ENCODE measurements at regions not wholly inside any gene's neighbourhood (a gene's known extent, or its start where the extent isn't known, plus 50 kb on each side); places are given as distances from the start of the nearest gene placed in this dataset.
"Not testable (repeated sequence)": the region's sequence is repeated elsewhere in the genome, so short reads cannot be mapped to it uniquely, and the experiment has no call there.

DNA sequence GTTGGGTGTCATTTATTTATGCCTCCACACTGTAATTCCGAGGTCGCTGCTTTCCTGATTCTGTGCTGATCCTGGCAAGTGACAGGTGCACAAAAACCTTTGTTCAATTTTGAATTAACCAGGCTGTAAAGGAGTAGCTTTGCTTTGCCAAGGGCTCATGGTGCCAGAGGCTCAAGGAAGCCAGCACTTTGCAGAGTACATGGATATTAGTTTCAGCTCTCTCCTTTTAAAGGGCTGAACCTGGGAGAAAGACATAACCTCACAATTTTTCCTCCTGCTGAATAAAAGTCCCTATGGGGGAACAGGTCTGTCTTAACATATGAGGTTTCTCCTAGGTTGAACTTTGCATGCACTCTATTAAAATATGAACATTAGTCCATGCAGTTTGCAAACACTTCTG, 227.6 kb upstream of the WSB1 start:
- DNase-seq = no peak

DNA sequence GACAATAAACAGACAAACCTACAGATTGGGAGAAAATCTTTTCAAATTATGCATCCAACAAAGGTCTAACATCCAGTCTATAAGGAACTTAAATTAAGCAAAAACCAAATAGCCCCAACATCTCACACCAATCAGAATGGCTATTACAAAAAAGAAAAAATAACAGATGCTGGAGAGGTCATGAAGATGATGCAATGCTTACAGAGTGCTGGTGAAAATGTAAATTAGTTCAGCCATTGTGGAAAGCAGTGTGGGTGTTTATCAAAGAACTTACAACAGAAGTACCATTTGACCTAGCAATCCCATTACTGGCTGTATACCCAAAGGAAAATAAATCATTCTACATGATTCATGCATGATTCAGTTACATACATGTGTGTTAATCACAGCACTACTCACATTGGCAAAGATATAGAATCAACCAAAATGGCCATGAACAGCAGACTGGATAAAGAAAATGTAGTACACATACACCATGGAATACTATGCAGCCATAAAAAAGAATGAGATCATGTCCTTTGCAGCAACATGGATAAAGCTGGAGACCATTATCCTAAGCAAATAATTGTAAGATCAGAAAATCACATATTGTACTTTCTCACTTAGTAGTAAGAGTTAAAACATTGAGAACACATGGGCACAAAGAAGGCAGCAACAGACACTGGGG, 223.9 kb upstream of the WSB1 start:
- no peak for DNase-seq

DNA sequence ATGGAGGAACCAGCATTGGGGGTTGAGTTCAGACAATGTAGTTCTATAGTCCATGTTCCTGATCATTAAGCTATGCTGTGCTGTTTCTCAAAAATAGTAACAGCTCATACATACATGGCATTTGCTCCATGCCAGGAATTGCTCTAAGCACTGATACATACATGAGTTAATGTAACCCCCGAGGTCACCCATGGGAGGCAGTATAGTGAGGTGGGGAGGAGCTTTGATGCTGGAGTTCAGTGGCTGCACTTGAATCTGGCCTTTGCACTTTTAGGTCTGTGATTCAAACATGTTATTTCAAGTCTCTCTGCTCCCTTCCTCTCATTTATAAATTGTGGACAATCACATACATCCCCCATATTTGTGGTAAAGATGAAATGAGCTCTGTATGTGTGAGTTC, 223.1 kb upstream of the WSB1 start:
- DNase-seq = no peak

- no peak for DNase-seq
Measured at GRCh38 chr17:27072885-27073284, 221.0 kb upstream of the WSB1 start.

DNA sequence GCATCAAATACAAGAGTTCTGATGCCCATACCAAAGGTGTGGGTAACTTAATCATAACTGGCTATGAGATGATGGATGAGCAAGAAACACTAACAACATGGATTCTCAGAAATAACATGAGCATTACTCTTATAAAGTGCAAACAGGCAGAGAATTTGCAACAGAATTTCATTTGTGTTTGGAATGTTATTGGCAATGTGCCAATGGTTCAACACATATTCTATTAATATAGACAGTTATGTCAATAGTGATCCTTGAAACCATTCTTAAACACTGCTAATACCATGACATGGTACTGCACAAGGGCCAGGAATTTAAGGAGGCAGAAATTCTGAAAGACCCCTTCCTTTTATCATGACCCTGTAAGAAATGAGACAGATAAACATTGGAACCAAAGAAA, 217.1 kb upstream of the WSB1 start:
- DNase-seq = no peak

GRCh38 chr17:27078296-27078695, 215.6 kb upstream of the WSB1 start:
- DNase-seq = no peak

GRCh38 chr17:27079660-27080059, 214.3 kb upstream of the WSB1 start:
- no peak for DNase-seq

- DNase-seq = no peak
Measured at GRCh38 chr17:27081002-27081638, 212.8 kb upstream of the WSB1 start.

DNA sequence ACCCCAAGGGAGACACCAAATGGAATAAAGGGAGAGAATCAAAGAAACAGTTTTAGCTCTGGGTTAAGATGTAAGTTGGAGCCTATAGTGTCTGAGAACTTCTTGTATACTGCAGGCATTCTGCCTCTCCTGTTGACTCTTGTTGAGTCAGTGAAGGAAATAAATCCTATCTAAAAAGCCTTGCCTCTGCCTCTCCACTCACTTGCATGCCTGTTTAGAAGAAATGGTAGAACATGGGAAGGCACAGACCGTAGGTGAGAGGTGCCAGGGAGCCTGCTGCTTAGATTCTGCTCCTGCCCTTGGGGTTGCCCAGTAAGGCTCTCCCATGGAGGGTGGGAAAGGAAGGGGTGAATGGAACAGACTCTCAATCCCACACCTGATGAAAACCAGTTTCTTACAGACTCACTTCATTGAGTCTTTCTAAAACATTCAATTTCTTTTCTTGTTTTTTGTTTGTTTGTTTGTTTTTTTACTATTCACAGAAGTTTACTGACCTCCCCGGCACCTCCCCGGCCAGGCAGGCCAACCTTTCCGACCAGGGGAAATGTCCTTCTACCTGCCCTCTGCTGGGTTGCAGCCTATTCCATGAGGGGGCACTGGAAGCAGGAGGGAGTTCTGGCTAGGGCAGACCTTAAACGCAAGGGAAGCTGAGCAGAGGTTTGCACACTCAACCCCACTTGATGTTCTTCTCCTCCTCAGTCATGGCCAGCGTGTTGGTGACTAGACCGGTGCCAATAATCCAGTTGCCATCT, 211.7 kb upstream of the WSB1 start:
- DNase-seq = no peak

DNA sequence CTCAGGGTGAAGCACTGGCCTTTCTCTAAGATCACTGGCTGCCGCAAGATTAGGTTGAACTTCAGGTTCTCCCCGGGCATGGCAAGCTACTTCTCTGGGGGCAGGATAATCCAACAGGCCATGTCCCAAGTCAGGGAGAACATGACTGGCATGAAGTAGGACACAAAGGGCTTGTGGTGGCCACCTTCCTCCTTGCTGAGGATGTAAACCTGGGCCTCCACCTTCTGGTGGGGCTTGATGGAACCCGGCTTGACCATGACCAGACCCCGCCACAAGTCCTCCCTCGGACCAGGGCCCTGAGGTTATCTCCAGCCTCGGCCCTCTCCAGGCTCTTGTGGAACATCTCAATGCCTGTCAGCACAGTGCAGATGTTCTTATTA, 211.1 kb upstream of the WSB1 start:
- no peak for DNase-seq

DNA sequence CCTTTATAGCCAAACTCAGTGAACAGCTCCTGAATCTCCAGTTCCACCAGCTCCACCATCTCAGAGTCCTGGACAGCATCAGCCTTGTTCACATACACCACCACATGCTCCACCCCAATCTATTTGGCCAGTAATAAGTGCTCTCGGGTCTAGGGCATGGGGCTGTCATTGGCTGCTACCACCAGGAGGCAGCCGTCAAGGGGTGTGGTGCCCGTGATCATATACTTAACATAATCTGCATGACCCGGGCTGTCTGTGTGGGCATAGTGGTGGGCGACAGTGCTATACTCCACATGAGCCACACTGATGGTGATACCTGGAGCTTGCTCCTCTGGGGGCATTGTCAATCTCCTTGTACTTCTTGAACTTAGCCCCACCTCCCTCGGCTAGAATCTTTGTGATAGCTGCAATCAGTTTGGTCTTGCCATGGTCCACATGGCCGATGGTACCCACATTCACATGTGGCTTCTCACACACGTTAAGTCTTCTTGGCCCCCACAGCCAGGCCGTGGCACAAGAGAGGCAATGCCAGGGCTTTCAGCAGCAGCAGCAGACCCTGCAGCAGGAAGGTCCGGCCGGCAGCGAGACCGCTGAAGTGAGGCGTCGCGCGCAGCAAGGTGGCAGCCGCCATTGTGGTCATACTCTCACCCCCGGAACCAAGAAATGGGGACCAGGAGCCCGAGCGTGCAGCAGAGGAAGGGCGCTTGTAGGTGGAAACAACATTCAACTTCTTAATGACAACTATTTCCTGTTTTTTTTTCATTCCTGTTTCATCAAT, 210.3 kb upstream of the WSB1 start:
- no peak for DNase-seq

GRCh38 chr17:27085517-27085916, 208.4 kb upstream of the WSB1 start:
- no peak for DNase-seq

- DNase-seq = no peak
Measured at GRCh38 chr17:27086526-27086925, 207.4 kb upstream of the WSB1 start.

DNA sequence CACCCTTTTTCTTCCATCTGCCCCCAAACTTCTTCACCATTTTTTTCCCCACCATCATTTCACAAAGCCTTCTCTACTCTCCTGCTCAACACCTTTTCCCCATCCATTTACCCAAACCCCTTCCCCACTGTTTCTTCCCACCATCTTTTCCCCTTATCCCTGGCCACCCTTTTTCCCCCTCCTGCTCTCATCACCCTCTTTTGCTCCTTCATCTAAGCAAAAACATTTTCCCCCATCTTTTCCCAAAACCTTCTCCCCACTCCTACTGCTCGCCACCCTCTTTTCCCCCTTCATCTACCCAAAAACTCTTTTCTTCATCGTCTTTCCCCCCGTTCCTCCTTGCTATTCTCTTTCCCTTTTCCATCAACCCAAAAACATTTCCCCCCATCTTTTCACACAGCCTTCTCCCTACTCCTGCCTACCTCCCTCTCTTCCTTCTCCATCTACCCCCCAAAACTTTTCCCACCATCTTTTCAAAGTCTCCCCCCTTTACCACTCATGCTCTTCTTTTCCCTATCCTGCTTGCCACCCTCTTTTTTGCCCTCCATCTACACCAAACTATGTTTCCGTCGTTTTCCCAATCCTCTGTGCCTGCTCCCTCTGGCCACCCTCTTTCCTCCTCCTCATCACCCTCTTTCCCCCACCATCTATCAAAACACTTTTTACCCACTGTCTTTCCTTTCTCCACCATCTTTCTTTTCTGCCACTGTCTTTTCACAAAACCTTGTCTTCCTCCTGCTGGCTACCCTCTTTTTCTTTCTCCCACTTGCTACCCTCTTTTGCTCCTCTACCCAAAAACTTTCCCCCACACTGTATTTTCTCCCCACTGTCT, 205.8 kb upstream of the WSB1 start:
- DNase-seq = no peak

DNA sequence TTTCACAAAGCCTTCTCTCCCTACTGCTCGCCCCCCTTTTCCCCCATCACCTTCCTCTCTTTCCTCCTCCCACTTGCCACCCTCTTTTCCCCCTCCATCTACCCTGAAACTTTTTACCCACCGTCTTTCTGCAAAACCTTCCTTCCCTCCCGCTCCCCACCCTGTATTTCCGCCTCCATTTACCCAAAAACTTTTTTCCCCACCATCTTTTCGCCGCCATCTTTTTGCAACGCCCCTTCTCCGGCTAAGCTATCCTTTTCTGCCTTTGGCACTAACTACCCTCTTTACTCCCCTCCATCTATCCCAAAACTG, 205.2 kb upstream of the WSB1 start:
- DNase-seq = no peak

DNA sequence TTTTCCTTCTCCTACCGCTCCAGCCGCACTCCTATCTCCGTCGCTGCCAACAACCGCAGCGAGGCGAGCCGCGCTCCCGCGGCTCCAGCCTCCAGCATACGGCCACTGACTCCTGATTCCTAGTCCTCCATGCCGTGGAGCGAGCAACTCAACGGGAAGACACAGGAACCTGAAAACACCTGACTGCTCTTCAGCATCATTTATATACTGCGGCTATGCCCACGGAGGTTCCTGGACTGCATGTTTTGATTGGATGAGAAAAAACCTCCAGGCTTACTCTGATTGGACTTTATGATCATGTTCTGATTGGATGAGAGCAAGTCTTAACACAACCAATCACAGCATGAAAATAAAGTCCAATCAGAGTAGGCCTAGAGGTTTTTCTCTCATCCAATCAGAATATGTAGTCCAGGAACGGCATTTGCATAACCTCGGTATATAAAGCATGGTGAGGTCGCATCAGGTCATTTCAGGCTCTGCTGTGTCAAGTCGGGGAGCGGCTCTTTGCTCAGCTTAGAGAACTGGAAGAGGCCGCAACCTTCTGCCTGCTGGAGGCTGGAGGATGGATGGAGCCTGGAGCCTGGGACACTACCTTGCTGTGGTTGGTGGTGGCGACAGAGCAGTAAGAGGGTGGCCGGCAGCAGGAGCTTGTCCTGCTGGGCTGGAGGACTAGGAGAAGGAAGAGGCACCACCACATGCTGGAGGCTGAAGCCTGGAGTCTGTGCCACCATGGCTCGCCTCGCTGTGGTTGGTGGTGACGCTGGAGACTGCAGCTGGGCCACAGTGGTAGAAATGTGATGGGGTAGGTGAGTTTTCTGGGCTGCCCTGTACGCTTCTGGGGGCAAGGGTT, 204.6 kb upstream of the WSB1 start:
- DNase-seq = not testable (repeated sequence)

- DNase-seq = no peak
Measured at GRCh38 chr17:27089929-27090247, 204.0 kb upstream of the WSB1 start.

GRCh38 chr17:27090450-27091042, 203.4 kb upstream of the WSB1 start:
- DNase-seq = not testable (repeated sequence)

GRCh38 chr17:27091043-27091497, 202.8 kb upstream of the WSB1 start:
- DNase-seq = no peak

GRCh38 chr17:27094179-27094578, 199.7 kb upstream of the WSB1 start:
- not testable (repeated sequence) for DNase-seq

DNA sequence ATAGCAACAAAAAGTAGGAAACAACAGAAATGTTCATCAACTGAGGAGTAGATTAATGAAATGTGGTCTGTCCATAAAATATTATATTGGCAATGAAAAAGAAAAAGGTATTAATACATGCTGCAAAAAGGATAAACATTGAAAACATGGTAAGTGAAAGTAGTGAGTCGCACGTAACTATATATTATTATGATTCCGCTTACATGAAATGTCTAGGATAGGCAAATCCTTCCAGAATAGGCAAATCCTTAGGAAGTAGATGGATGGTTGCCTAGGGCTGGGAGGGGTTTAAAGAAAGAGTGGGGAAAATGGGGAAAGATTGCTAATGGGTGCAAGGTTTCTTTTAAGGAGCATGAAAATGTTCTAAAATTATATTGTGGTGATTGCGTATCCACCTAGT, 198.1 kb upstream of the WSB1 start:
- not testable (repeated sequence) for DNase-seq

Data from activated naive CD4-positive, alpha-beta T cell treated with Interleukin-2 at 50 U/mL for 16 hours (primary cell).